Panc1 (cell line): ENCODE measurements at regions not wholly inside any gene's neighbourhood (a gene's known extent, or its start where the extent isn't known, plus 50 kb on each side); places are given as distances from the start of the nearest gene placed in this dataset.

ENCODE experiments used
- CTCF ChIP-seq: fragments of 450-650 bp; IDR thresholded peaks from 2 replicates; pipeline ENCODE4 v1.5.1; 2017; ENCODE audit warnings: mild to moderate bottlenecking
- POLR2AphosphoS5 ChIP-seq: IDR thresholded peaks from 2 replicates; pipeline ENCODE4 v1.6.1; 2012; ENCODE audit warnings: mild to moderate bottlenecking, low read depth, low read length, moderate library complexity
- REST ChIP-seq, 2 experiments: IDR thresholded peaks; 2 replicates each; pipeline ENCODE4 v1.6.1; 2011 to 2012; ENCODE audit warnings: low read depth in 2 of 2, control low read depth in 1 of 2, low read length in 1 of 2, mild to moderate bottlenecking in 1 of 2, moderate library complexity in 1 of 2; ENCODE audit not compliant: insufficient read depth in 1 of 2

DNA sequence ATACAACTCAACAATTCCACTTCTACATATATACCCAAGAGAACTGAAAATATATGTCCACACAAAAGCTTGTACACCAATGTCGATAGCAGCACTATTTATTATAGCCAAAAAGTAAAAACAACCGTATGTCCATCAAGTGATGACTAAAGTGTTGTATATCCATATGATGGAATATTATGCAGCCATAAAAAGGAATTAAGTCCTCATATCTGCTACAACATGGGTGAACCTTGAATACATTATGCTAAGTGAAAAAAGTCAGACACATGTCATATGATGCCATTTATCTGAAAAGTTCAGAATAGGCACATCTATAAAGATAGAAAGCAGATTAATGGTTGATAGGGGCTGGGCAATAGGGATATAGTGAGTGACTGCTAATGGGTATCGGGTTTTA is 204.5 kb downstream of the KCNRG start:
- TF ChIP-seq CTCF: no peak
- no peak for TF ChIP-seq POLR2AphosphoS5
- no peak for TF ChIP-seq REST (IDR thresholded peaks at IDR 0.05; ENCODE audit: insufficient read depth in 1 of 2, low read depth in 2 of 2, low read length in 1 of 2)
